Astrocyte (in vitro differentiated cells and primary cell): ENCODE measurements at regions not wholly inside any gene's neighbourhood (a gene's known extent, or its start where the extent isn't known, plus 50 kb on each side); places are given as distances from the start of the nearest gene placed in this dataset.

ENCODE experiments used
- CTCF ChIP-seq: IDR thresholded peaks from 2 replicates; pipeline ENCODE4 v1.5.1; 2011; ENCODE audit warnings: low read depth, mild to moderate bottlenecking, inconsistent platforms, low read length, moderate library complexity; ENCODE audit not compliant: insufficient read depth
- EZH2 ChIP-seq: IDR thresholded peaks from 2 replicates; pipeline ENCODE4 v1.6.1; 2012; ENCODE audit warnings: mild to moderate bottlenecking, low read length, inconsistent platforms; ENCODE audit not compliant: insufficient read depth

DNA sequence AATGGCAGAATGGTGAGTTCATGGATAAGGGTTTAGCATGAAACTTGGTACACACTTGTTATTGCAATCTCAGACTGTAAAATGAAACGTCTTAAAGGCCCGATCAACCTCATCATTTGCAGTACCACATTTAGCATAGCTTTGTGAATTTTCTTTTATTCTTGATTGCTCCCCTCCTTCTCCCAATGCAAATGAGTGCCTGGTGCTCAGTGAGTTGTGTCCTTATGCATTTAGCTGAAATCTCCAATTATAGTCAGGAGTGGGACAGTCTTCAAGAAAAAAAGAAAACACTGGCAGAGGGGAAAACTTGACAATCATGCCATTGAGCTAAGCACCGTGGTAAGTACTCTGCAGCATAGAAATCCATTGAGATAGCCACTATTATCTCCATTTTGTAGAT is 161.0 kb upstream of the HMCN1 start:
- TF ChIP-seq CTCF (no peak), EZH2 (no peak)
